Inferior parietal cortex (tissue), 1 donor: ENCODE measurements at regions not wholly inside any gene's neighbourhood (a gene's known extent, or its start where the extent isn't known, plus 50 kb on each side); places are given as distances from the start of the nearest gene placed in this dataset.
"Not testable (repeated sequence)": the region's sequence is repeated elsewhere in the genome, so short reads cannot be mapped to it uniquely, and the experiment has no call there.

Source experiments
- DNase-seq: peaks from one replicate; pipeline ENCODE4 v3.0.0-alpha.2; 2016; ENCODE audit errors: extremely low spot score

DNA sequence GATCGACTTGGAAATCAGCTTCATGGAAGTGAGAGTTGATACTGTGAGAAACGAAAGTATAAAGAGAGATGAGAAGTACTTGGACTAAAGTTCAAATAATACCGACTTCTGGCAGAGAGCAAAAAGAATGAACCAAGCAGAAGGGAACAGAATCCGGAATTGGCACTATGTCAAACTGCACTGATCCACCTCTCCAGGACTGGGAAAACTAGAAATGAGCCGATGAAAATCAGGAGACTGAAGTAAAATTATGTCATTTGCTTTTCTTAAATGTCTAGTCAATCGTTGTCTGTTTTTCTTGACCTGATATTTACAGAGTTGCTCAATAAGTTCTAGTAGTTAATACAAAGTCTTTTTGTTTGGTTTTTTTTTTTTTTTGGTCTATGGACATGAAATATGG is 163.0 kb upstream of the FOXG1 start:
- no peak for DNase-seq

DNA sequence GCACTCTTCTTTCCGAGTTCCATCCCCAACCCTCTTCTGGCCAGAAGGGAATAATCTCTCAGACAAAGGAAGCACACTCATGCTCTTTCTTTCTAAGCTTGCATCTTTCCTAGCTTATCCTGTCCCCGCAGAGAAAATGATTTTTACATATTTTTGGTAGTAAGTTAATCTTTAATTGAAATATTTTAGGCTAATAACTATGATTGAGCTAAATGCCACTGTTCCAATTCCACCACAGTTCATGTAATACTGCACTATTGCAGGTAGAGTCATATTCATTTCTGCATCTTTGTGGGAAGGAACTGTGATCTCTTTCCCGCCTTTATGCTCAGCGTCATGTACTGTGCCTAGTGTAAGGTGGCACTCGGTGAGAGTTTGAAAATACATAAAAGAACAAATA is 158.9 kb upstream of the FOXG1 start:
- DNase-seq, result no peak

GRCh38 chr14:28608443-28608842 is 158.1 kb upstream of the FOXG1 start:
- peak; percentile 71 for DNase-seq

GRCh38 chr14:28608851-28609828 is 157.4 kb upstream of the FOXG1 start:
- DNase-seq, result peak; percentile 95

DNA sequence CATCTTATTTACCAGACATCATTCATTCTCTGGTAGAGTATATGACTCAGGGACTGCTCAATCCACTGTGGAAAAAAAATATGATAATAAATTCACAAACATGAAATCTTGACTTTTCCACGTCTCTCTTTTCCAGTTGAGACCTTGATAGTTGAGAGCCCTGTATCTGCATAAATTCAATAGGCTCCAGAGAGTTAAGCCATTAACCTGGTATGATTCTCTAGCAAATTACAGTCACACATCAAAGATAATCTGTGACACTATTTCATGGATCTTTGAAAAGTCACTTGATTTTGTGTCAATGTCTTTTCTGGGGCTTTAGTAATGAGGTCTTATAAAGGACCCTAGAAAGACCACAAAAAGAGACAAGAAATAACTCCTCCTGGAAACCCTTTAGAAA is 154.2 kb upstream of the FOXG1 start:
- DNase-seq, result no peak

- no peak for DNase-seq
Measured at GRCh38 chr14:28613532-28613931, 153.1 kb upstream of the FOXG1 start.

GRCh38 chr14:28626780-28627179 is 139.8 kb upstream of the FOXG1 start:
- DNase-seq, result no peak

DNA sequence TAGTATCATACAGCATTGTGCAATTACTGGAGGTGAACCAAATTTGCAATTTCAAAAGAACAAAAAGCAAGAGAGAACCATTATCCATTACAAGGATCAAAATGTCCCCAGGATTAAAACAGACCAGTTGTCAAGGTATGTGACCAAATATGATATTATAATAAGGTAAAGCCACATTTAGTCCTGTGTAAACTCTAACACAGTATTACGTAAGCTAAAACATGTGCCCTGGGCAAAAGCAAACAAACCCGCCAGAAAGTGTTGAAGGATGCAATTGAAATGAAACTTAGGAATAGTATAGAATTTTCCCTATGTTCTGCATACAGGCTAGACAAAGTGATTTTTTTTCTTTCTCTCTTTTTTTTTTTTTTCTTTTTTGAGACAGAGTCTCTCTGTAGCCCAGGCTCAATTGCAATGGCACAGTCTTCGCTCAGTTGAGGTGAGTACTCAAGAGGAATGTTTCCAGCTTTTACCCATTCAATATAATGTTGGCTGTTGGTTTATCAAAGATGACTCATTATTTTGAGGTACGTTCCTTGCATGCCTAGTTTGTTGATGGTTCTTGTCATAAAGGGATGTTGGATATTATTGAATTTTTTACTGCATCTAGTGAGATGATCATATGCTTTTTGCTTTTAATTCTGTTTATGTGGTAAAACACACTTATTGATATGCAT is 137.1 kb upstream of the FOXG1 start:
- DNase-seq, result no peak

DNA sequence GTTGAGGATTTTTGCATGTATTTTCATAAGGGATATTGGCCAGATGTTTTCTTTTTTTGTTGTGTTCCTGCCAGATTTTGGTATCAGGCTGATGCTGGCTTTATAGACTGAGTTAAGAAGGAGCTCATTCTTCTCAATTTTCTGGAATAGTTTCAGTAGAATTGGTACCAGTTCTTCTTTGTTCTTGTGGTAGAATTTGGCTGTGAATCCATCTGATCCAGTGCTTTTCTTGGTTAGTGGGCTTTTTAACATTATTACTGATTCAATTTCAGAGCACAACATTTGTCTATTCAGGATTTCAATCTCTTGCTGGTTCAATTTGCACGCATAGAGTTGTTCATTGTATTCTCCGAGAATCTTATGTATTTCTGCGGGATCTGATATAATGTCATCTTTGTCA is 136.5 kb upstream of the FOXG1 start:
- DNase-seq, result no peak

- peak; percentile 70 for DNase-seq
Measured at GRCh38 chr14:28635387-28635786, 131.2 kb upstream of the FOXG1 start.

DNA sequence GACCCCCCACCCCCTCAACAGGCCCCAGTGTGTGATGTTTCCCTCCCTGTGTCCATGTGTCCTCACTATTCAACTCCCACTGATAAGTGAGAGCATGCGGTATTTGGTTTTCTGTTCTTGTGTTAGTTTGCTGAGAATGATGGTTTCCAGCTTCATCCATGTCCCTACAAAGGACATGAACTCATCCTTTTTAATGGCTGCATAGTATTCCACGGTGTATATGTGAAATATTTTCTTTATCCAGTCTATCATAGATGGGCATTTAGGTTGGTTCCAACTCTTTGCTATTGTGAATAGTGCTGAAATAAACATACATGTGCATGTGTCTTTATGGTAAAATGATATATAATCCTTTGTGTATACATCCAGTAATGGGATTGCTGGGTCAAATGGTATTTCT is 130.8 kb upstream of the FOXG1 start:
- not testable (repeated sequence) for DNase-seq

DNA sequence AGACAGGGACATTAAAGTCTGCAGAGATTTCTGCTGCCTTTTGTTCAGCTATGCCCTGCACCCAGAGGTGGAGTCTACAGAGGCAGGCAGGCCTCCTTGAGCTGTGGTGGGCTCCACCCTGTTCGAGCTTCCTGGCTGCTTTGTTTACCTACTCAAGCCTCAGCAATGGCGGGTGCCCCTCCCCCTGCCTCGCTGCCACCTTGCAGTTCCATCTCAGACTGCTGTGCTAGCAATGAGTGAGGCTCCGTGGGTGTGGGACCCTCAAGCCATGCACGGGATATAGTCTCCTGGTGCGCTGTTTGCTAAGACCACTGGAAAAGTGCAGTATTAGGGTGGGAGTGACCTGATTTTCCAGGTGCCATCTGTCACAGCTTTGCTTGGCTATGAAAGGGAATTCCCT is 125.4 kb upstream of the FOXG1 start:
- DNase-seq, result not testable (repeated sequence)

GRCh38 chr14:28651148-28651547 is 115.4 kb upstream of the FOXG1 start:
- DNase-seq, result no peak

DNA sequence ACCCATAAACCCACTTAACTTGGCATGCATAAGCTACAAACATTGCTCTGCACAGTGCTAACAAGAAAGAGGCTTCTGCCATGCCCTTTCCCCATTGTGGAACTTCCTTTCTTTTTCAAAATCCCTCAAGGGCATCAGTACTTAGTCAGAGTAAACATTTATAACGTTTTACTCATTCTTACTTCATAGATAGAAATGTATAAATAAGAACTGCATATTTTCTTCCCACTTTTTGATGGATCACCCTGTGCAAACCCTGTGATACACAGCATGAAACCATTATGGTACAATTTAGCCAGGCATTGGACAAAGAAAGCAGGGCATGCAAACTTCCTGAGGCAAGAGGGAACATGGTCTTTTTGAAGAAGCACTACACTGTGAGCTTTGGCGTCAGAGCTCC is 113.8 kb upstream of the FOXG1 start:
- no peak for DNase-seq

DNA sequence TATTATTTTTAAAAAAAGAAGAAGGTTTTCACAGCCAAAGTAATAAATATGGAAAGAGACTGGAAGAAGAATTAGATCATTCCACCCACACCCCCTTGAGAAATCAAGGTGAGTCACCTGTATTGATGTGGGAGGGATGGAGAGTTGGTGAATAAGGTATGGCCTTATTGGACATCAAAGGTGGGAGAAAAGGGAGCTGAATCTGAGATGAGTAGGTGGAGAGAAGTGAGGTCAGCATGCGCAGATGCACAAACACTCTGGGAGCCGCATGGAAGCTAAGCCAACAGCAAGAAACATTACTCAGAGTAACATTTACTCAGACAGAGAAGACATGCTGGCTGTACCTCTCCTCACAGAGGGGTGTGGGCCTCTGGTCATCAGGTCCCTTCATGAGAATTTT is 113.1 kb upstream of the FOXG1 start:
- no peak for DNase-seq

- no peak for DNase-seq
Measured at GRCh38 chr14:28656704-28657255, 109.8 kb upstream of the FOXG1 start.

DNA sequence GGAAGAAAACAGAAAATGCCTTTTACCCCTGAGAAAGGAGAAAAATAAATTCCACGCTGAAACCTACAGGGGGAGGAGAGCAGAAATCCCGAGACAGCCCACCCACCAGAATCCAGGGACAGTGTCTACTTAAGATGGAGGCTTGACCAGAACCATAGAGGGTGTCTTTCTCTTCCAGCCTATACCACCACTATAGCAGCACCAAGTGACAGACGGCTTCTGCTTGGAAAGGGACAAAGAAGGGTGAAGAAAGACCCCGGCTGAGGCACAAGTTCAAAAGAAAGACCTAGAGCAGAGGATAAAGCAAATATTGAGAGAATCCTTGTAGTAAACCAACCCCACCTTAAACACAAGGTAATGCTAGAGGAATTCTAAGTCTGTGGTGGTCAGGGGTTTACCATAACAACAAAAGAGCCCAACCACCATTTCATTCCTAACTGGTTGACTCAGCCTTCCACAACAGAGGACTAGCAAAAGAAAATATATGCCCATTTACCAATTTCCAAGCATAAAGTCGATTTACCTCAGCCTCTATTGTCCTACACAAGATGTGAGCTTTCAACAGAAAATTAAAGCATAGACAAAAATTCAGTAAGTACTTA is 105.3 kb upstream of the FOXG1 start:
- no peak for DNase-seq

- no peak for DNase-seq
Measured at GRCh38 chr14:28666961-28667360, 99.6 kb upstream of the FOXG1 start.

DNA sequence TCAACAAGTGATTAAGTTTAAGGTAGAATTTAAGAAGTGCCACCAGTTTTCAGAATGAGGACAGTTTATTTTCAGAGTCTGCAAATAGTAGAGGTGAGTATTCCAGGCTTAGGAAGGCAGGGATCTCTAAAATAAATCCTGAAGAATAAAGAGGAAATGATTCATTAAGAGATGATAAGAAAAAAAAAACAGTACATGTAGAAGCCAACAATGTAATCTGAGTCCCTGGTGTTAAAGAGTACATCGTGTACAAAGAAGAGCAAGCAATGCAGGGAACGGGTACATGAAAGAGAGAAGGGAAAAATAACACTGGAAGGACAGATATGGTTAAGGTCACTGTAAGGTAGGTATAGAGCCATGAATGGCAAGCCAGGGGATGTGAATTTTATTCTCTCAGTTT is 95.2 kb upstream of the FOXG1 start:
- DNase-seq, result no peak

GRCh38 chr14:28673056-28673455 is 93.5 kb upstream of the FOXG1 start:
- no peak for DNase-seq

GRCh38 chr14:28676479-28676878 is 90.1 kb upstream of the FOXG1 start:
- DNase-seq, result no peak

DNA sequence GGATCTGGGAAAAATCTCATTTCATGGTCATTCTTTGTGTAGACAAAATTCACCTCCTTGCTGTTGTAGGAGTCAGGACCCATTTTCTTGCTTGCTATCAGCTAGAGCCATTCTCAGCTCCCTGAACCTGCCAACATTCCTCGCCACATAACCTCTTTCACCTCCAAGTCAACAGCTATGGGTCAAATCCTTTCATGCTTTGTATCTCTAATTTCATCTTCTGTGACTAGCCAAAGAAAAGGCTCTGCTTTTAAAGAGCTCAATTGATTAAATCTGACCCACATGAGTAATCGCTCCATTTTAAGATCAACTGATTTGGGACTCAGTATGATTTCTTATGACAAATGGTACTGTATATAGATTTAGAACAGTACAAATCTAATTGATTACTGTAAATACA is 89.2 kb upstream of the FOXG1 start:
- no peak for DNase-seq
